Upper lobe of right lung (tissue), 1 donor: ENCODE measurements at regions not wholly inside any gene's neighbourhood (a gene's known extent, or its start where the extent isn't known, plus 50 kb on each side); places are given as distances from the start of the nearest gene placed in this dataset.

Source experiments
- ATAC-seq: fragments of 200-7000 bp; cut with Tn5 transposase; one replicate; pipeline ENCODE4 v1.9.1; 2020; ENCODE audit warnings: mild to moderate bottlenecking, moderate library complexity
- DNase-seq: peaks from one replicate; pipeline ENCODE4 v3.0.0-alpha.2; 2020
- H3K27ac ChIP-seq: fragments of 200-600 bp; one replicate; pipeline ENCODE4 v1.8.0; 2022
- H3K27me3 ChIP-seq: fragments of 200-600 bp; one replicate; pipeline ENCODE4 v1.8.0; 2022; ENCODE audit warnings: mild to moderate bottlenecking
- H3K36me3 ChIP-seq: fragments of 200-600 bp; one replicate; pipeline ENCODE4 v1.8.0; 2022
- H3K4me1 ChIP-seq: fragments of 200-600 bp; one replicate; pipeline ENCODE4 v1.8.0; 2022
- H3K4me3 ChIP-seq: fragments of 200-600 bp; one replicate; pipeline ENCODE4 v1.8.0; 2022; ENCODE audit warnings: mild to moderate bottlenecking
- H3K9me3 ChIP-seq: fragments of 200-600 bp; one replicate; pipeline ENCODE4 v1.8.0; 2022
- intact Hi-C: fragments of 100-400 bp; cut with DNase I; formaldehyde crosslinking; loops from one replicate; pipeline ENCODE4 v1.11.0; 2022
- TF ChIP-seq, protein P1 (sequence below): fragments of 200-600 bp; IDR thresholded peaks from one replicate; pipeline ENCODE4 v1.8.0; 2022; ENCODE audit warnings: antibody characterized with exemption
- donor health status: DM: no; HTN: yes; CAD: no; lungs with severe emphysema.

DNA sequence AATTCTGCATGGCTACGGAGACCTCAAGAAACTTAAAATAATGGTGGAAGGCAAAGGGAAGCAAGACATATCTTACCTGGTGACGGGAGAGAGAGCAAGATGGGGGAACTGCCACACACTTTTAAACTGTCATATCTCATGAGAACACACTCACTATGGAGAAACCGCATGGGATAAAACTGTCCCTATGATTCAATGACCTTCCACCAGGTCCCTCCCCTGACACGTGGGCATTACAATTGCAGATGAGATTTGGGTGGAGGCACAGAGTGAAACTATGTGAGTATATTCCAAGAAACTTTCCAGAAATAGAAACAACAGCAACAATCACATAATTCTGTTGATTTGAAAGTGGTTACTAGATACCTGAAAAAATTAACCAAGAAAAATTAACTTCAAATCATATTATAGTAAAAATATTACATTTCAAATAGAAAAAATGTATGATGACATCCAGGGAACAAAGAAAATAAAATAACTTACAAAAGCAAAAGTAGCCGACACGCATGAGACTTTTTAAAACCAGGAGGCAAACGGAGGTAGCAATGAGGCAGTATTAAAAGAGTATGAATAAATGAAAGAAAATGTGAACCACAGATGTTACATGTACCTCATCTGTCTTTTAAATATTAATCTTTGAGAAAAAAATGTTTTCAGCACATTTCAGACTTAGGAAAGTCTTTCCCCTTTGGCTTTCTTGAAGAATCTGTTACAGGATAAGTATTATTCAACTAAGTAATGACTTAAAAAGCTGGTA is 879.5 kb downstream of the TECRL start:
- Histone ChIP-seq H3K27ac (no peak overlapping the region), H3K9me3 (no peaks in the 10 kb centered on the region), H3K27me3 (no peaks in the 10 kb centered on the region), H3K4me3 (no peak overlapping the region), H3K36me3 (no peaks in the 10 kb centered on the region), H3K4me1 (no peaks in the 10 kb centered on the region)
- intact Hi-C loops, result no loop called here
- no peak for DNase-seq
- no peak for ATAC-seq
- TF ChIP-seq, protein P1, sequence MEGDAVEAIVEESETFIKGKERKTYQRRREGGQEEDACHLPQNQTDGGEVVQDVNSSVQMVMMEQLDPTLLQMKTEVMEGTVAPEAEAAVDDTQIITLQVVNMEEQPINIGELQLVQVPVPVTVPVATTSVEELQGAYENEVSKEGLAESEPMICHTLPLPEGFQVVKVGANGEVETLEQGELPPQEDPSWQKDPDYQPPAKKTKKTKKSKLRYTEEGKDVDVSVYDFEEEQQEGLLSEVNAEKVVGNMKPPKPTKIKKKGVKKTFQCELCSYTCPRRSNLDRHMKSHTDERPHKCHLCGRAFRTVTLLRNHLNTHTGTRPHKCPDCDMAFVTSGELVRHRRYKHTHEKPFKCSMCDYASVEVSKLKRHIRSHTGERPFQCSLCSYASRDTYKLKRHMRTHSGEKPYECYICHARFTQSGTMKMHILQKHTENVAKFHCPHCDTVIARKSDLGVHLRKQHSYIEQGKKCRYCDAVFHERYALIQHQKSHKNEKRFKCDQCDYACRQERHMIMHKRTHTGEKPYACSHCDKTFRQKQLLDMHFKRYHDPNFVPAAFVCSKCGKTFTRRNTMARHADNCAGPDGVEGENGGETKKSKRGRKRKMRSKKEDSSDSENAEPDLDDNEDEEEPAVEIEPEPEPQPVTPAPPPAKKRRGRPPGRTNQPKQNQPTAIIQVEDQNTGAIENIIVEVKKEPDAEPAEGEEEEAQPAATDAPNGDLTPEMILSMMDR, result no peak

DNA sequence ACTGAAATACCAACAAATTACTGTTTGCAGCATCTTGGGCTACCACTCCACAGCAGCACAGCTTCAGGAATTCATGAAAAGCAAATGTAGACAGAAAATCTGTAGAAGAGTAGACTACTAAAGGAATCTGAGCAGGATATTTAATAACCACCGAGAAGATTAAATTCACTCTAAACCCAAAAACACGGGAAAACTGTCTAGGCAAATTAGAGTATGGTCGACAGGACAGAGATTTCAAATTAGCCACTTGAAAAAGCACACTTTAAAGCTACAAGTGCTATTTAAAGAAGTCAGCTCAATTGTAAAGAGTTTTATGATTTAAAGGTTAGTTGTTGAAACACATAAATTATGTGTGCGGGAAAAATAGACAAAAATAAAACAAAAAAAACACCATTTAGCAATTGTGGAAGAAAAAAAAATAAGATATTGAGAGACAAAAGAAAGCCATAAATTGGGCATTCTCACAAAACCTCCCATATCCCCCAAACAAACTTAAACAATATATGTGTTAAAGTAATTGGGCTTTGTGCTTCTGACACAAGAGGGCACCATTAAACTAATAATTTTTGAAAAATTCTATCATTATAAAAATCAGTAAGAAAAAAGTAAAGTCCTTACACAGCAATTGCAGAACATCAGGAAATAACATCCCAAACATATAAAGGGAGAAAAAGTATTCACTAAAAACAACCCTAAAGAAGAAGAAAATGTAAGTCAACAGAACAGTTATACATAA is 880.8 kb downstream of the TECRL start:
- intact Hi-C loops, result no loop called here
- Histone ChIP-seq H3K36me3 (no peaks in the 10 kb centered on the region), H3K4me3 (no peak overlapping the region), H3K4me1 (no peaks in the 10 kb centered on the region), H3K9me3 (no peaks in the 10 kb centered on the region), H3K27ac (no peak overlapping the region), H3K27me3 (no peaks in the 10 kb centered on the region)
- no peak for DNase-seq
- ATAC-seq, result no peak
- TF ChIP-seq, protein P1, result no peak

DNA sequence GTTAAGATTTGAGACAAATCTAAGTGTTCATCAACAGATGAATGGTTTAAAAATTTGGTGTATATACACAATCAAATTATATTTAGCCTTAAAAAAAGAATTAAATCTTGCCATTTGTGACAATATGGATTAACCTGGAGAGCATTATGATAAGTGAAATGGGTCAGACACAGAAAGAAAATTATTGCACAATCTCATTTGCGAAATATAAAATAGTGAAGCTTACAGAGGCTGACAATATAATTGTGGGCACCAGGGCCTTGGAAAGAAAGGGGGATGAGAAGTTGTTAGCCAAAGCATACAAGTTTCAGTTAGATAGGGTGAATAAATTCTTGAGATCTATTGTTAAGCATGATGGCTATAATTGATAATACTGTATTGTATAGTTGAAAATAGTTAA is 883.0 kb downstream of the TECRL start:
- H3K9me3 ChIP-seq, result no peaks in the 10 kb centered on the region
- ATAC-seq (no peak), DNase-seq (no peak)
- H3K36me3 ChIP-seq, result no peaks in the 10 kb centered on the region
- H3K27ac ChIP-seq, result no peak overlapping the region
- no peaks in the 10 kb centered on the region for H3K4me1 ChIP-seq
- H3K27me3 ChIP-seq, result no peaks in the 10 kb centered on the region
- intact Hi-C loops, result no loop called here
- TF ChIP-seq, protein P1, result no peak
- H3K4me3 ChIP-seq, result no peak overlapping the region

DNA sequence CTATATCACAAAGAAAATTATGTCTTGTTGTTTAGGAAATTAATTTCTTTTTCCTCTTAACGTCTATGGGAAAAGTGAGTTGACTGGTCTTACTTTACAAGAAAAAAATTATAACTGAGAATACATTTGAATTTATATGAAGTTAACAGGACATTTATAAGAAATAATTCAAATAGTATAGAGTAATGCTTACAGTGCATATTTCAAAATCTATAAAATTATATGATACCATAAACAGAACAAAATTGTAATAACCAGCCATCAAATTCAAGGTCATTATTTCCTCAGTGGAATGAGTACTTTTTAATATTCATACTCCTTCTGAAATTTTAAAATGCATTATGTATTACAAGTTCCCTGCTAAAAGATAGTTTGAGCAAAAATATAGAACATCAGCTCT is 884.5 kb downstream of the TECRL start:
- no peak overlapping the region for H3K4me3 ChIP-seq
- TF ChIP-seq, protein P1, result no peak
- no peaks in the 10 kb centered on the region for H3K36me3 ChIP-seq
- DNase-seq (no peak), ATAC-seq (no peak)
- no peaks in the 10 kb centered on the region for H3K4me1 ChIP-seq
- intact Hi-C loops, result no loop called here
- H3K9me3 ChIP-seq, result no peaks in the 10 kb centered on the region
- no peak overlapping the region for H3K27ac ChIP-seq
- no peaks in the 10 kb centered on the region for H3K27me3 ChIP-seq

DNA sequence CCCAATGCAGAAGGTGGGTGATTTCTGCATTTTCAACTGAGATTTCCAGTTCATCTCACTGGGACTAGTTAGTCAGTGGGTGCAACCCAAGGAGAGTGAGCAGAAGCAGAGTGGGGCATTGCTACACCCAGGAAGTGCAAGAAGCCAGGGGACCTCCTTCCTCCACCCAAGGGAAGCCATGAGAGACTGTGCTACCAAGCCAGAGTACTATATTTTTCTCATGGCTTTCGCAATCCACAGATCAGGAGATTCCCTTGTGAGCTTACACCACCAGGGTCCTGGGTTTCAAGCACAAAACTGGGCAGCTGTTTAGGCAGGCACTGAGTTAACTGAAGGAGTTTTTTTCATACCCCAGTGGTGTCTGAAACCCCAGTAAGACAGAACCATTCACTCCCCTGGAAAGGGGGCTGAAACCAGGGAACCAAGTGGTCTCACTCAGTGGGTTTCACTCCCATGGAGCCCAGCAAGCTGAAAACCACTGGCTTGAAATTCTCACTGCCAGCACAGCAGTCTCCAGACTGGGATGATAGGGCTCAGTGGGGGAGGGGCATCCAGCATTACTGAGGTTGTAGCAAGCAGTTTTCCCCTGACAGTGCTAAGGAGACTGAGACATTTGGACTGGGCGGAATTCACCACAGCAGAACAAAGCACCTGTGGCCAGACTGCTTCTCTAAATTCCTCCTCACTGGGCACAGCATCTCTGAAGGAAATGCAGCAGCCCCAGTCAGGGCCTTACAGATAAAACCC is 903.4 kb downstream of the TECRL start:
- TF ChIP-seq, protein P1, result no peak
- peaks cover 4% of the 10 kb centered on the region for H3K9me3 ChIP-seq
- H3K36me3 ChIP-seq, result no peaks in the 10 kb centered on the region
- no peaks in the 10 kb centered on the region for H3K27me3 ChIP-seq
- intact Hi-C loops, result no loop called here
- H3K4me1 ChIP-seq, result no peaks in the 10 kb centered on the region
- no peak for ATAC-seq
- no peak for DNase-seq
- H3K4me3 ChIP-seq, result no peak overlapping the region
- no peak overlapping the region for H3K27ac ChIP-seq
